Endodermal cell (in vitro differentiated cells): ENCODE measurements at regions not wholly inside any gene's neighbourhood (a gene's known extent, or its start where the extent isn't known, plus 50 kb on each side); places are given as distances from the start of the nearest gene placed in this dataset.

Experiments used
- DNase-seq: peaks from one replicate; pipeline ENCODE4 v3.0.0-alpha.2; 2017
- H3K27ac ChIP-seq: 2 replicates; pipeline ENCODE4 v1.5.1; 2013; ENCODE audit warnings: mild to moderate bottlenecking, low read depth, low read length, moderate library complexity
- H3K27me3 ChIP-seq: 2 replicates; pipeline ENCODE4 v1.6.1; 2013; ENCODE audit warnings: mild to moderate bottlenecking, low read length, moderate library complexity; ENCODE audit not compliant: insufficient read depth, control insufficient read depth, poor library complexity, severe bottlenecking
- H3K36me3 ChIP-seq: 2 replicates; pipeline ENCODE4 v1.7.0; 2013; ENCODE audit warnings: mild to moderate bottlenecking, low read length, moderate library complexity; ENCODE audit not compliant: control insufficient read depth, insufficient read depth
- H3K4me1 ChIP-seq: one replicate; pipeline ENCODE4 v1.7.0; 2013; ENCODE audit warnings: low read length; ENCODE audit not compliant: control insufficient read depth, insufficient read depth
- H3K4me3 ChIP-seq: 2 replicates; pipeline ENCODE4 v1.5.1; 2013; ENCODE audit warnings: mild to moderate bottlenecking, low read length, moderate library complexity
- H3K9ac ChIP-seq: 2 replicates; pipeline ENCODE4 v1.6.1; 2013; ENCODE audit warnings: mild to moderate bottlenecking, low read length, moderate library complexity; ENCODE audit not compliant: poor library complexity, severe bottlenecking; ENCODE audit errors: extremely low read depth
- H3K9me3 ChIP-seq: 2 replicates; pipeline ENCODE4 v1.6.1; 2013; ENCODE audit warnings: mild to moderate bottlenecking, low read length, moderate library complexity; ENCODE audit not compliant: control insufficient read depth
- H3K27ac Mint-ChIP-seq: 2 replicates; pipeline ENCODE4 v1.8.0; 2020; ENCODE audit warnings: mixed read lengths
- H3K27me3 Mint-ChIP-seq: 2 replicates; pipeline ENCODE4 v1.8.0; 2021; ENCODE audit warnings: mild to moderate bottlenecking, mixed read lengths; ENCODE audit not compliant: insufficient read depth
- H3K36me3 Mint-ChIP-seq: 2 replicates; pipeline ENCODE4 v1.8.0; 2020; ENCODE audit warnings: low read depth, mixed read lengths
- H3K4me1 Mint-ChIP-seq: 2 replicates; pipeline ENCODE4 v1.8.0; 2020; ENCODE audit warnings: mixed read lengths
- H3K4me3 Mint-ChIP-seq: 2 replicates; pipeline ENCODE4 v1.8.0; 2020; ENCODE audit warnings: mild to moderate bottlenecking, moderate library complexity, mixed read lengths
- H3K9me3 Mint-ChIP-seq: 2 replicates; pipeline ENCODE4 v1.8.0; 2020; ENCODE audit warnings: mild to moderate bottlenecking, mixed read lengths
- WGBS, 2 experiments: methylation state at CpG; one replicate each; pipeline versions ENCODE4 v1.1.5 to v1.1.7; 2013; ENCODE audit warnings: missing lambda C conversion rate in 2 of 2, mixed read lengths in 1 of 2; ENCODE audit not compliant: insufficient coverage in 1 of 2, insufficient read length in 1 of 2; 5-methylcytosine and 5-hydroxymethylcytosine counted together
- TF ChIP-seq, protein P1 (sequence below): fragments of 200-600 bp; sonication (generic); conservative IDR thresholded peaks from 2 replicates; pipeline ENCODE4 v1.5.0; 2021; ENCODE audit warnings: antibody characterized with exemption, mild to moderate bottlenecking

DNA sequence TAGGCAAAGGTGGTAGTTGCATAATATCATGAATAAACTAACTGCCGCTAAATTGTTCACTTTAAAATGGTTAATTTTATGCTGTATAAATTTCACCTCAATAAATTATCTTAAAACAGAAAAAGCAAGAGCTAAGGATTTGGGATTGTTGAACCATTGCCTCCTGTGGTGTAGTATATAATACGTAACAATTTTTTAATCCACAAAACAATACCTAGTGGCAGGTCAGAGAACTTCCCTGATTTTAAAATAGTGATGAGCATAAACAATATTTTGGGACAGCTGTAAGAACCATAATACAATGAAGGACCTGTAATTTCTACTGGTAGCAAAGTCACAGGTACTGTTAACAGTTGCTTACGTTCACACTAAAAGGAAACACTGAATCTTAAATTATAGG is 161.9 kb upstream of the PRNP start:
- Mint-ChIP-seq H3K36me3 (no peaks in the 10 kb centered on the region), H3K27ac (no peak overlapping the region), H3K4me1 (no peaks in the 10 kb centered on the region), H3K27me3 (no peaks in the 10 kb centered on the region), H3K9me3 (no peaks in the 10 kb centered on the region), H3K4me3 (no peak overlapping the region)
- TF ChIP-seq, protein P1, sequence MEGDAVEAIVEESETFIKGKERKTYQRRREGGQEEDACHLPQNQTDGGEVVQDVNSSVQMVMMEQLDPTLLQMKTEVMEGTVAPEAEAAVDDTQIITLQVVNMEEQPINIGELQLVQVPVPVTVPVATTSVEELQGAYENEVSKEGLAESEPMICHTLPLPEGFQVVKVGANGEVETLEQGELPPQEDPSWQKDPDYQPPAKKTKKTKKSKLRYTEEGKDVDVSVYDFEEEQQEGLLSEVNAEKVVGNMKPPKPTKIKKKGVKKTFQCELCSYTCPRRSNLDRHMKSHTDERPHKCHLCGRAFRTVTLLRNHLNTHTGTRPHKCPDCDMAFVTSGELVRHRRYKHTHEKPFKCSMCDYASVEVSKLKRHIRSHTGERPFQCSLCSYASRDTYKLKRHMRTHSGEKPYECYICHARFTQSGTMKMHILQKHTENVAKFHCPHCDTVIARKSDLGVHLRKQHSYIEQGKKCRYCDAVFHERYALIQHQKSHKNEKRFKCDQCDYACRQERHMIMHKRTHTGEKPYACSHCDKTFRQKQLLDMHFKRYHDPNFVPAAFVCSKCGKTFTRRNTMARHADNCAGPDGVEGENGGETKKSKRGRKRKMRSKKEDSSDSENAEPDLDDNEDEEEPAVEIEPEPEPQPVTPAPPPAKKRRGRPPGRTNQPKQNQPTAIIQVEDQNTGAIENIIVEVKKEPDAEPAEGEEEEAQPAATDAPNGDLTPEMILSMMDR, result peak; percentile 25
- no peaks in the 10 kb centered on the region for H3K36me3 ChIP-seq
- H3K4me1 ChIP-seq, result no peaks in the 10 kb centered on the region
- H3K9ac ChIP-seq, result no peak overlapping the region
- H3K27me3 ChIP-seq, result no peaks in the 10 kb centered on the region
- H3K4me3 ChIP-seq, result no peak overlapping the region
- no peaks in the 10 kb centered on the region for H3K9me3 ChIP-seq
- 100% methylated on average over 1 of the region's 3 CpGs; no CpG with 5 or more reads in 1 of the 2 experiments for WGBS, 2 experiments
- H3K27ac ChIP-seq, result no peak overlapping the region
- DNase-seq, result no peak

GRCh38 chr20:4522310-4522709 is 163.9 kb upstream of the PRNP start:
- Mint-ChIP-seq H3K36me3 (no peaks in the 10 kb centered on the region), H3K9me3 (no peaks in the 10 kb centered on the region), H3K4me3 (no peak overlapping the region)

DNA sequence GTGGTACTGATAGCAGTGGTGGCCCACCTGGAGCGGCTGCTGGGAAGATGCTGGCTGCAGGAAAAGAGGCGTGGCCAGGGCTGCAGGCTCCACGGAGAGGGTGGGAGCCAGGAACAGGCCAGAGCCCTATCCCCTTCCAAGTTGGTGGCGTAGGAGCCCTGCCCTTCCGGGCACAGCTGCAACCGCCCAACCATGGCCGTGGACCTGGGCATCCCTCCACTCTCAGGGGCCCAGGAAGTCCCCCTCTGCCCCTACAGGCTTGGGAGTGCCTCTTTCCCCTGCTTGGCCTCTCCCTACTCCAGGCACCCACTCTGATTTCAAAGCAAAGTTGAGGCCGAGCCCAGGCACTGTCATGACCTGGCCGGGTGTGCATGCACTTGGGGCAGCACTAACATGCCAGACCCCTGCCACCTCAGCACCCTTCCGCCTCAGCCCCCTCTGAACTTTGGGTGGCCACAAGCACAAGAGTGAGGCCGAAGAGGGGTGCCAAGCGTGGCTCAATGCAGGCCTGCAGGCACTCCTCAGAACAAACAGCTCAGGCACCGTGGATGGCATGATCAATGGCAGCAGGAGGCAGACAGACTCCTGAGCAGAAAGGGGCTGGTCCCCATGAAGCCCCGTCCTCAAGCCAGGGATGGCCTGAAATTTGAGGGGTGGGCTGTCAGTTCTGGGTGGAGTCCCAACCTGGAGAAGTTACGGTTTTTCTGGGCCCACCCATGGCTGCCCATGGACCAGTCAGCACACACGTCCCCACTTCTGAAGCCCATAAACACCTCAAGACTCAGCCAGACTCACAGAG is 164.9 kb upstream of the PRNP start:
- H3K27me3 ChIP-seq, result no peaks in the 10 kb centered on the region
- H3K4me3 Mint-ChIP-seq, result no peak overlapping the region
- no peak for DNase-seq
- H3K27me3 Mint-ChIP-seq, result no peaks in the 10 kb centered on the region
- no peaks in the 10 kb centered on the region for H3K9me3 Mint-ChIP-seq
- 82 to 98% methylated on average over 8 to 16 of the region's 16 CpGs for WGBS, 2 experiments
- no peak overlapping the region for H3K27ac Mint-ChIP-seq
- peaks cover 6% of the 10 kb centered on the region for H3K4me1 Mint-ChIP-seq
- no peaks in the 10 kb centered on the region for H3K36me3 Mint-ChIP-seq
- H3K9me3 ChIP-seq, result no peaks in the 10 kb centered on the region
- H3K4me1 ChIP-seq, result no peaks in the 10 kb centered on the region
- no peaks in the 10 kb centered on the region for H3K36me3 ChIP-seq
- no peak overlapping the region for H3K9ac ChIP-seq
- TF ChIP-seq, protein P1, result no peak
- H3K27ac ChIP-seq, result no peak overlapping the region
- no peak overlapping the region for H3K4me3 ChIP-seq

More at GRCh38 chr20:4522310-4522709, 163.9 kb upstream of the PRNP start:
- no peak for DNase-seq
- H3K27me3 Mint-ChIP-seq, result no peaks in the 10 kb centered on the region
- no peak overlapping the region for H3K27ac Mint-ChIP-seq
- no peaks in the 10 kb centered on the region for H3K36me3 ChIP-seq
- no peaks in the 10 kb centered on the region for H3K27me3 ChIP-seq
- no peaks in the 10 kb centered on the region for H3K4me1 ChIP-seq
- no peak overlapping the region for H3K9ac ChIP-seq
- no peak overlapping the region for H3K4me3 ChIP-seq
- TF ChIP-seq, protein P1, result no peak
- 81 to 93% methylated on average over 2 to 8 of the region's 8 CpGs for WGBS, 2 experiments
- H3K27ac ChIP-seq, result no peak overlapping the region
- peaks cover 1% of the 10 kb centered on the region for H3K4me1 Mint-ChIP-seq
- H3K9me3 ChIP-seq, result no peaks in the 10 kb centered on the region
